Activated T-helper 1 cell treated with anti-CD3 and anti-CD28 coated beads, Interleukin-12 subunit alpha, Interleukin-12 subunit beta, Interleukin-2, Interleukin-4 antibody, amounts not matched to agents 30 ng/mL and 10 ng/mL and 1 ng/mL, durations not matched to agents 14 hours and 24 hours and 36 hours (primary cell): ENCODE measurements at regions not wholly inside any gene's neighbourhood (a gene's known extent, or its start where the extent isn't known, plus 50 kb on each side); places are given as distances from the start of the nearest gene placed in this dataset.
A peak's percentile ranks its signal among the peaks of the same experiment; 100 is the strongest.
"Not testable (repeated sequence)": the region's sequence is repeated elsewhere in the genome, so short reads cannot be mapped to it uniquely, and the experiment has no call there.

Source experiments
- DNase-seq: peaks from one replicate; pipeline ENCODE4 v3.0.0; 2021; ENCODE audit warnings: low spot score
- H3K27ac Mint-ChIP-seq: one replicate; pipeline ENCODE4 v1.8.0; 2021; ENCODE audit warnings: mild to moderate bottlenecking, mixed read lengths
- H3K27me3 Mint-ChIP-seq: one replicate; pipeline ENCODE4 v1.8.0; 2022; ENCODE audit warnings: mild to moderate bottlenecking, moderate library complexity, mixed read lengths; ENCODE audit not compliant: insufficient read depth
- H3K36me3 Mint-ChIP-seq: one replicate; pipeline ENCODE4 v1.8.0; 2021; ENCODE audit warnings: low read depth, mixed read lengths
- H3K4me1 Mint-ChIP-seq: one replicate; pipeline ENCODE4 v1.8.0; 2021; ENCODE audit warnings: low read depth, mixed read lengths
- H3K4me3 Mint-ChIP-seq: one replicate; pipeline ENCODE4 v1.8.0; 2021; ENCODE audit warnings: mild to moderate bottlenecking, moderate library complexity, mixed read lengths
- H3K9me3 Mint-ChIP-seq: one replicate; pipeline ENCODE4 v1.8.0; 2021; ENCODE audit warnings: mixed read lengths
- intact Hi-C: fragments of 100-400 bp; cut with micrococcal nuclease; formaldehyde crosslinking; loops from one replicate; pipeline ENCODE4 v1.15.1; 2024

- H3K27ac Mint-ChIP-seq, H3K4me3 Mint-ChIP-seq, H3K27me3 Mint-ChIP-seq, H3K36me3 Mint-ChIP-seq, H3K4me1 Mint-ChIP-seq, intact Hi-C loops, H3K9me3 Mint-ChIP-seq, DNase-seq: not testable (repeated sequence)
Measured at GRCh38 chr1:143831479-143832378, 140.1 kb downstream of the FAM72C start.

GRCh38 chr1:143826162-143826561 lies 145.6 kb downstream of the FAM72C start:
- H3K36me3 Mint-ChIP-seq, H3K27me3 Mint-ChIP-seq, H3K9me3 Mint-ChIP-seq, intact Hi-C loops, DNase-seq, H3K4me3 Mint-ChIP-seq, H3K27ac Mint-ChIP-seq, H3K4me1 Mint-ChIP-seq: not testable (repeated sequence)

GRCh38 chr1:143824266-143824665 lies 147.5 kb downstream of the FAM72C start:
- DNase-seq, H3K4me3 Mint-ChIP-seq, H3K27ac Mint-ChIP-seq, H3K36me3 Mint-ChIP-seq, H3K27me3 Mint-ChIP-seq, H3K9me3 Mint-ChIP-seq, intact Hi-C loops, H3K4me1 Mint-ChIP-seq: not testable (repeated sequence)

GRCh38 chr1:143820058-143820457 lies 151.7 kb downstream of the FAM72C start:
- H3K9me3 Mint-ChIP-seq, H3K4me3 Mint-ChIP-seq, H3K4me1 Mint-ChIP-seq, DNase-seq, H3K36me3 Mint-ChIP-seq, intact Hi-C loops, H3K27me3 Mint-ChIP-seq, H3K27ac Mint-ChIP-seq: not testable (repeated sequence)

GRCh38 chr1:143816369-143816768 lies 155.4 kb downstream of the FAM72C start:
- H3K9me3 Mint-ChIP-seq, H3K36me3 Mint-ChIP-seq, H3K27me3 Mint-ChIP-seq, intact Hi-C loops, H3K4me1 Mint-ChIP-seq, H3K27ac Mint-ChIP-seq, DNase-seq, H3K4me3 Mint-ChIP-seq: not testable (repeated sequence)

- H3K27ac Mint-ChIP-seq, H3K4me1 Mint-ChIP-seq, DNase-seq, intact Hi-C loops, H3K4me3 Mint-ChIP-seq, H3K27me3 Mint-ChIP-seq, H3K9me3 Mint-ChIP-seq, H3K36me3 Mint-ChIP-seq: not testable (repeated sequence)
Measured at GRCh38 chr1:143805374-143805773, 166.4 kb downstream of the FAM72C start.

- H3K4me1 Mint-ChIP-seq, H3K27me3 Mint-ChIP-seq, H3K9me3 Mint-ChIP-seq, H3K27ac Mint-ChIP-seq, intact Hi-C loops, H3K36me3 Mint-ChIP-seq, DNase-seq: not testable (repeated sequence)
- peak overlapping the region; percentile 49 for H3K4me3 Mint-ChIP-seq
Measured at GRCh38 chr1:143804707-143805356, 167.0 kb downstream of the FAM72C start.

- peak overlapping the region; percentile 80 for H3K4me3 Mint-ChIP-seq
- intact Hi-C loops, H3K36me3 Mint-ChIP-seq, H3K9me3 Mint-ChIP-seq, H3K27me3 Mint-ChIP-seq, H3K4me1 Mint-ChIP-seq: not testable (repeated sequence)
- DNase-seq: peak; percentile 29
- H3K27ac Mint-ChIP-seq: peak overlapping the region; percentile 56
Measured at GRCh38 chr1:143803927-143804411, 167.8 kb downstream of the FAM72C start.

- H3K4me3 Mint-ChIP-seq, H3K4me1 Mint-ChIP-seq, intact Hi-C loops, DNase-seq, H3K27me3 Mint-ChIP-seq, H3K36me3 Mint-ChIP-seq, H3K27ac Mint-ChIP-seq, H3K9me3 Mint-ChIP-seq: not testable (repeated sequence)
Measured at GRCh38 chr1:143803095-143803494, 168.7 kb downstream of the FAM72C start.

GRCh38 chr1:143799568-143800187 lies 172.1 kb downstream of the FAM72C start:
- DNase-seq, H3K27ac Mint-ChIP-seq, H3K27me3 Mint-ChIP-seq, H3K9me3 Mint-ChIP-seq, intact Hi-C loops, H3K4me1 Mint-ChIP-seq, H3K36me3 Mint-ChIP-seq, H3K4me3 Mint-ChIP-seq: not testable (repeated sequence)

- H3K36me3 Mint-ChIP-seq, H3K4me1 Mint-ChIP-seq, intact Hi-C loops, H3K9me3 Mint-ChIP-seq, H3K27ac Mint-ChIP-seq, H3K4me3 Mint-ChIP-seq, H3K27me3 Mint-ChIP-seq, DNase-seq: not testable (repeated sequence)
Measured at GRCh38 chr1:143796369-143796768, 175.4 kb downstream of the FAM72C start.

- intact Hi-C loops, H3K27ac Mint-ChIP-seq, H3K36me3 Mint-ChIP-seq, H3K27me3 Mint-ChIP-seq, DNase-seq, H3K4me3 Mint-ChIP-seq, H3K4me1 Mint-ChIP-seq, H3K9me3 Mint-ChIP-seq: not testable (repeated sequence)
Measured at GRCh38 chr1:143792047-143792937, 179.5 kb downstream of the FAM72C start.
